ENCODE measurements at regions not wholly inside any gene's neighbourhood (a gene's known extent, or its start where the extent isn't known, plus 50 kb on each side); places are given as distances from the start of the nearest gene placed in this dataset.

DNA sequence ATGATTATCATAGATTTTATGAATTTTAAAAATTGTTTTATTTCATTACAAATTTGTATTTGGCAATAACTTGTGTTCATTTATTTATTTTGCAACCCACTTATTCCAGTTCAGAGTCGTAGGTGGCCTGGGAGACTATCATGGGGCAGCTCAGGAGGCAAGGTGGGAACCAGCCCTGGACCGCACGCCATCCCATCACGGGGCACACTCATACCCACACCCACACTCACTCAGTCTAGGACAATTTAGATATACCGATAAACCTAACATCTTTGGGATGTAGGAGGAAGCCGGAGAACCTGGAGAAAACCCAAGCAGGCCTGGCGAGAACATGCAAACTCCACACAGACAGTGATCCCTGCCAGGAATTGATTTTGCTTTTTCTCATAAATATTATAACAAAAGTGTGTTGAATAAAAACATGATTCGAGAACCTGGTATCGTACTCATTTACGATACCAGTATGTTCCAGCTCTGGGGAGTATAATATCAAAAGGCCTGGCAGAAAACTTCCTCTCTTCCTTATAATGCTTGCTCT, 205.3 kb downstream of the NFKBIZ start:
- Histone ChIP-seq H3K4me1 (peaks cover 4% of the 10 kb centered on the region; the same call in 1 of the 2 replicates), H3K36me3 (no peaks in the 10 kb centered on the region; the same call in 1 of the 2 replicates), H3K27ac (no peak overlapping the region), H3K27me3 (no peaks in the 10 kb centered on the region), H3K9me3 (replicated peaks) (no peaks in the 10 kb centered on the region; the same call in 1 of the 2 replicates), H3K4me3 (no peak overlapping the region)
- DNase-seq = no peak

DNA sequence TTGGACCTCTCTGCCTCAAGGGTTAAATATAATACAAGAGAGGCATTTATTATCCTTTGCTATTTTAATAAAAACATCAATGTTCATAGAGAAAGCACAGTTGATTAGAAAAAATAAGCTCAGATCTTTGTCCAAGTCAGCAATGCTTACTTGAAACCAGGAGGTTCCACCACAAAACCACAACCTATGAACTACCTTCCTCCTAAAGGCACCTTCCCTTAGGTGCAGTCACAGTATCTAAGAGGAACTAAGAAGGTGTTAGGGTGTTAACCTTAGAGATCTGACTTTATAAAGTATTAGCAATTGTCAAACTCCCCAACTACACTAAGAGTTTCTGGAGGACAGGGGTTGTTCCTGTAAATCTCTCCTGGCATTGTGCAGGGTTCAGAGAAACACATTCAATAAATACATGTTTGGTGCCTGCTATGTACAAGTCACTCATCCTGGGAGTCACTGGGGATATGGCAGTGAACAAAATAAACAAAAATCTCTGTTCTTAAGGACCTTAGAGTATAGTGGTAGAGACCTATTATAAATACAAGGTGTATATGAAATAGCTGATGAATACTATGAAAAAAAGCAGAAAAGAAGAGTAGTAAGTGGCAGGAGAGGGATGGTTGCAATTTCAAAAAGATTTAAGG, 208.6 kb downstream of the NFKBIZ start:
- Histone ChIP-seq H3K36me3 (no peaks in the 10 kb centered on the region; the same call in 1 of the 2 replicates), H3K4me1 (peaks cover 11% of the 10 kb centered on the region), H3K9me3 (replicated peaks) (no peaks in the 10 kb centered on the region), H3K4me3 (no peak overlapping the region), H3K27ac (no peak overlapping the region), H3K27me3 (no peaks in the 10 kb centered on the region)
- DNase-seq = no peak

DNA sequence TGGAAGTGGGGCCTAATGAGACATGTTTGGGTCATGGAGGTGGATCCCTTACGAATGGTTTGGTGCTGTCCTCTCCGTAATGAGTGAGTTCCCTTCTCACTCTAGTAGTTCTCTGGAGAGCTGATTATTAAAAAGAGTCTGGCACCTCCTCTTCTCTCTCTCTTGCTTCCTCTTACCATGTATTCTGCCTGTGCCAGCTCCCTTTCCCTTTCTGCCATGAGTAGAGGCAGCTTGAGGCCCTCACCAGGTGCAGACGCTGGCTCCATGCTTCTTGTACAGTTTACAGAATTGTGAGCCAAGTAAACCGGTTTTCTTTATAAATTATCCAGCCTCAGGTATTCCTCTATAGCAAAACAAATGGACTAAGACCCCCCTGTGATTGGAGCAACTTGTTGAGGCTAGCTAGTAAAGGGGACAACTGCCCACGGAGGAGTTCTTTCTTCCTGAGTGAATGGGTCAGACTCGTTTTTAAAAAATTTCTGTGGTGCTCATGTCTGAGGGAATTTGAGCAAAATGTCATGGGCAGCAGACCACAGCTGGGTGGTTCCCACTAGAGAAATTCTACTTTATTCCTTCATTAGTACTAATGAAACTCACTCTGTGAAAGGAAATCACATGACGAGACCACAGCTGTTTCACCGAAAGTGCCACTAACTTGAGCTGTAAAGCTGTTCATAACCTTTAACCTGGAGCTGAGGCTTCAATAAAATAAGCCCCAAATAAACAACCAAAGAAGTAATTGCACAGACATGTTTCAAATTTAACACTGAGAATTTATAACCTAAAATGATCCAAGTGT, 210.0 kb downstream of the NFKBIZ start:
- H3K4me3 ChIP-seq = no peak overlapping the region
- no peaks in the 10 kb centered on the region for H3K27me3 ChIP-seq
- no peaks in the 10 kb centered on the region for H3K36me3 ChIP-seq
- no peak overlapping the region for H3K27ac ChIP-seq
- no peaks in the 10 kb centered on the region for H3K9me3 ChIP-seq (replicated peaks)
- peaks cover 11% of the 10 kb centered on the region for H3K4me1 ChIP-seq
- DNase-seq = peak in 1 of 2 experiments; percentile 19

DNA sequence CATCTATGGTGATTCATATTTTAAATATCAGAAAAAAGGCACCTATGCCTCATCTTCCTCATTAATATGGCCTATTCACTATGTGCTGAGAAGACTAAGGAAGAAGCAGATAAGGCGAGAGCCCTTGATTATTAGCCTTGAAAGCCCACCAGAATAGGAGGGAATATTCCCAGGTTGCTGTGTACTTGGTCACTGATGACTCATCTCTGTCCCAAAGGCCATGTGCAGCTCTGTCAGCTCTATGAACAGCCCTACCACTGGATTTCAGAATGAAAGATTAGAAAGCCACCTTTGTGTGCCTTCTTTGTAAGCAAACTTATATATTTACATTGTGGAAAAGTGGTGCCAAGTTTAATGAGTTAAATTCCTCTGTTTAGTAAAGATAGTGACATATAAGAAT, 211.5 kb downstream of the NFKBIZ start:
- H3K27me3 ChIP-seq = no peaks in the 10 kb centered on the region
- no peak overlapping the region for H3K4me3 ChIP-seq
- H3K9me3 ChIP-seq (replicated peaks) = no peaks in the 10 kb centered on the region
- no peaks in the 10 kb centered on the region for H3K36me3 ChIP-seq
- DNase-seq = peak; percentile 19 to 62
- H3K4me1 ChIP-seq = peaks cover 11% of the 10 kb centered on the region
- H3K27ac ChIP-seq = no peak overlapping the region

DNA sequence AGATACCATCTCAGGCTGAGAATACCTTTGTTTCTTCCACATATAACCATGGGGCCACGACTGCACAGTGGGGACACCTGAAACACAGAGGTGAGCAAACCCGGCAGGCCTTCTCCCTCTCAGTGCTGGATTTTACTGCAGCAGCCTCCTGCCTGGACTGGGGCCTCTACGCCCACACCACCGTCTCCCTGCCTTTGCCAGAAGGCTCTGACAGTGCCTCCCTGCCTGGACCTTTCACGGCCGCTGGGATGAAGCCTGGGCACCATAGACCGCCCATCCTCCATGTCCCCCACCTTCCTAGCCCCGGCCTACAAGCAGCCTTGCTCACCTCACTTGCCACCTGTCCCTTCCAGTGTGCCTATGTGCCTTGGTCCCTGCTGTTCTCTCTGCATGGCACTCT, 214.3 kb downstream of the NFKBIZ start:
- H3K4me1 ChIP-seq = peaks cover 11% of the 10 kb centered on the region
- no peaks in the 10 kb centered on the region for H3K27me3 ChIP-seq
- no peak for DNase-seq
- no peak overlapping the region for H3K4me3 ChIP-seq
- H3K36me3 ChIP-seq = no peaks in the 10 kb centered on the region
- H3K27ac ChIP-seq = no peak overlapping the region
- no peaks in the 10 kb centered on the region for H3K9me3 ChIP-seq (replicated peaks)

DNA sequence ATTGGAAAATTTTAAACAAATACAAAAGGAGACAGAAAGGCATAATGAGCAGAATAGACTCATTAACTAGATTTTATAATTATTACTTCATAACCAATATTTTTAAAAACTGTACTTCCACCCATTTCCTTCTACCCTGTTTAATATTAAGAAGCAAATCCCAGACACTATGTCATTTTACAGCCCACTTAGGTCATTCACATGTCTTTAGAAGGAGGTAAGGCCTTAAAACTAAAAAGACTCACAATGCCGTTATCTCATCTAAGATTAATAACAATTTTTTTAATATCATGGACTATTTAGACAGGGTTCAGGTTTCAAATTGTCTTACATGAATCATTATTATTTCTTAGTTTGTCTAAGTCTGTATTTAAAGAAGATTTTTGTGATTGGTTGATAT, 217.2 kb downstream of the NFKBIZ start:
- H3K27ac ChIP-seq = no peak overlapping the region
- H3K4me3 ChIP-seq = no peak overlapping the region
- H3K36me3 ChIP-seq = no peaks in the 10 kb centered on the region
- DNase-seq = no peak
- no peaks in the 10 kb centered on the region for H3K27me3 ChIP-seq
- no peaks in the 10 kb centered on the region for H3K4me1 ChIP-seq
- H3K9me3 ChIP-seq (replicated peaks) = peaks cover 7% of the 10 kb centered on the region; the same call in 1 of the 2 replicates

DNA sequence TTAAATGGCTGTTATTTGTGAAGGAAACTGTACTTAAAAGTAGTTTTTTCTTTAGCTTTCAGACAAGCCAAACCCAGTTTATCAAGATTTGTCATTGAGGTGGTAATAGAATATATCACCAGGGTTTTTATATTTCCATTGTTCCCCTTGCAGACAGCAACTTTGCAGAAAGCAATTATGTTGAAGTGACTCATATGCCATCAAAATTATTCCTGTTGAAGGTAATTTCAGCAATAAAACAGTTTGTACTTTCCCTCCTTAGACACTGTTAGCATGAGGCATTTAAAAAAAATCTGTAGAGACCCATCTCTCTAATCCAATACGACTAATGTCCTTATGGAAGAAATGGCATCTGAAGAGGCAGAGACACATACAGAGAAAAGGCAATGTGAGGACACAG, 219.0 kb downstream of the NFKBIZ start:
- no peak for DNase-seq
- no peaks in the 10 kb centered on the region for H3K4me1 ChIP-seq
- H3K27me3 ChIP-seq = no peaks in the 10 kb centered on the region
- H3K4me3 ChIP-seq = no peak overlapping the region
- no peaks in the 10 kb centered on the region for H3K36me3 ChIP-seq
- peaks cover 7% of the 10 kb centered on the region; the same call in 1 of the 2 replicates for H3K9me3 ChIP-seq (replicated peaks)
- no peak overlapping the region for H3K27ac ChIP-seq

DNA sequence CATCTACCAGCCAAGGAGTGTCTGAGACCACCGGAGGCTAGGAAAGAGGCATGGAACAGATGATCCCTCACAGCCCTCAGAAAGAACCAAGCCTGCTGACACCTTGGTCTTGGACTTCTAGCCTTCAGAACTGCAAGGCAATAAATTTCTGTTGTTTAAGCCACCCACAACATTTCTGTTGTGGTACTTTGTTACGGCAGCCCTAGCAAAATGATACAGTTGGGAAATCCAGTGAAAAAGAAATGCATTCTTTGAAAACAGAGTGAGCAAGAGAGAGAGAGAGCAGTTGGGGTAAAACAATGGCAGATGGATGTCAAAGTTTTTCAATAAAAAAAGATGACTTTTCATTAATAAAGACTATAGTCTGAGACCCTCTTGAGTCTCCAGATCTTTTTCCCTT, 219.4 kb downstream of the NFKBIZ start:
- no peak for DNase-seq
- no peak overlapping the region for H3K4me3 ChIP-seq
- H3K4me1 ChIP-seq = no peaks in the 10 kb centered on the region
- H3K9me3 ChIP-seq (replicated peaks) = peaks cover 7% of the 10 kb centered on the region; the same call in 1 of the 2 replicates
- no peak overlapping the region for H3K27ac ChIP-seq
- no peaks in the 10 kb centered on the region for H3K27me3 ChIP-seq
- no peaks in the 10 kb centered on the region for H3K36me3 ChIP-seq

DNA sequence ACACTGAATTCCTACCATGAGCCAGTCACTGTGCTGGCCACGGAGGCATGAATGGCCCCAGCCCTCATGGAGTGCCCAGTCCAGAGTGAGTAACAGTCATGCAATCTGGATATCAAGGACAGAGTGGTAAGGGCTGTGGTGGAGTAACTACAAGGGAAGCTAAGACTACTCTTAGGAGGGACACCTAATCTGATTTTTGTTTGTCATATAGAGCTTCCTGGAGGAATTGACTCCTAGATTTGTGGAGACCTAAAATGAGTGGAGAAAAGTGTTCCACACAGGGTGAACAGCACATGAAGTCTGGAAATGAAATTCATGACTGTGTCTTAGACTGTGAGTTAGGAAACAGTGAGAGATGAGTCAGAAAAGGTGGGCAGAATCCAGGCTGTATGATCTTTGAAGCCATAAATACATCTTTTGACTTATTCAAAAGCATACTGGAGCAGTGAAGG, 219.9 kb downstream of the NFKBIZ start:
- H3K27ac ChIP-seq = no peak overlapping the region
- no peaks in the 10 kb centered on the region for H3K36me3 ChIP-seq
- no peaks in the 10 kb centered on the region for H3K27me3 ChIP-seq
- peaks cover 7% of the 10 kb centered on the region; the same call in 1 of the 2 replicates for H3K9me3 ChIP-seq (replicated peaks)
- H3K4me1 ChIP-seq = peaks cover 2% of the 10 kb centered on the region
- no peak overlapping the region for H3K4me3 ChIP-seq
- DNase-seq = no peak

DNA sequence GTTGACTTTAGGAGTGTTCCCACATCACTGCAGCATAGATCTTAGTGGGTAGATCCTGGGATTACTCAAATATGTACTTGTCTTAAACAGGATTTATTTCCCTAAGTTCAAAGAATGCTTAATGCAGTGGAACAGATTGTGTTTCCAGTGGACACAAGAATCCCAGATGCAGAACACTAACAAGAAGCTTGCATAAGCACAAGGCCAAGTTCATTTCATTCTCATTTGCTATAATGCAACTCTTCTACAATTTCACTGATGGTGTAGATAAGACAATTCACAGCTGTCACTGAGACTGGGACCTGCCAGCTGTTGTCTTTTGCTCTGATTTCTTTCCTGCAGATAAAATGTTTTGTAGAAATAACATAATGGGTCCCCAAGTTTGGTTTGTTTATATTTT, 225.6 kb downstream of the NFKBIZ start:
- Histone ChIP-seq H3K4me1 (peaks cover 17% of the 10 kb centered on the region), H3K27ac (peak overlapping the region; percentile 30), H3K4me3 (no peak overlapping the region), H3K36me3 (no peaks in the 10 kb centered on the region), H3K9me3 (replicated peaks) (peaks cover 7% of the 10 kb centered on the region; the same call in 1 of the 2 replicates), H3K27me3 (no peaks in the 10 kb centered on the region)
- peak; percentile 69 to 97 for DNase-seq

DNA sequence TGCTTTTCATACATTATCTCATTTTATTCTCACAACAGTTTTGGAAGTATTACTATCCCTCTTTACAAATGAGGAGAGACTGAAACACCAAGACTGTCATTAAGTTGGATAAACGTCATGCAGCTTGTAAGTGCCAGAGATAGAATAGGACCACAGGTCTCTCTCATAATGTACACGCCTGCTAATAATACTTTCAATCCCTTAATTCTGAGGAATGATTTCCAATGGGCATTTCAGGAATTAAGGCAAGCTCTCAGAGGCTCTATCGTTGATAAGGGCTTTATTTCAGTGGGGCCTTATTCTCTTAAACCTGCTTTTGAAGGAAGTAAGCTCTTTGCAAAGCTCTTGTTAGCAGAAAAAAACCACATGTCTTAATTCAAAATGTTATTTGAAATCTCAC, 229.1 kb downstream of the NFKBIZ start:
- Histone ChIP-seq H3K4me3 (no peak overlapping the region), H3K27ac (no peak overlapping the region), H3K4me1 (peaks cover 17% of the 10 kb centered on the region), H3K9me3 (replicated peaks) (no peaks in the 10 kb centered on the region), H3K36me3 (no peaks in the 10 kb centered on the region), H3K27me3 (no peaks in the 10 kb centered on the region)
- no peak for DNase-seq

DNA sequence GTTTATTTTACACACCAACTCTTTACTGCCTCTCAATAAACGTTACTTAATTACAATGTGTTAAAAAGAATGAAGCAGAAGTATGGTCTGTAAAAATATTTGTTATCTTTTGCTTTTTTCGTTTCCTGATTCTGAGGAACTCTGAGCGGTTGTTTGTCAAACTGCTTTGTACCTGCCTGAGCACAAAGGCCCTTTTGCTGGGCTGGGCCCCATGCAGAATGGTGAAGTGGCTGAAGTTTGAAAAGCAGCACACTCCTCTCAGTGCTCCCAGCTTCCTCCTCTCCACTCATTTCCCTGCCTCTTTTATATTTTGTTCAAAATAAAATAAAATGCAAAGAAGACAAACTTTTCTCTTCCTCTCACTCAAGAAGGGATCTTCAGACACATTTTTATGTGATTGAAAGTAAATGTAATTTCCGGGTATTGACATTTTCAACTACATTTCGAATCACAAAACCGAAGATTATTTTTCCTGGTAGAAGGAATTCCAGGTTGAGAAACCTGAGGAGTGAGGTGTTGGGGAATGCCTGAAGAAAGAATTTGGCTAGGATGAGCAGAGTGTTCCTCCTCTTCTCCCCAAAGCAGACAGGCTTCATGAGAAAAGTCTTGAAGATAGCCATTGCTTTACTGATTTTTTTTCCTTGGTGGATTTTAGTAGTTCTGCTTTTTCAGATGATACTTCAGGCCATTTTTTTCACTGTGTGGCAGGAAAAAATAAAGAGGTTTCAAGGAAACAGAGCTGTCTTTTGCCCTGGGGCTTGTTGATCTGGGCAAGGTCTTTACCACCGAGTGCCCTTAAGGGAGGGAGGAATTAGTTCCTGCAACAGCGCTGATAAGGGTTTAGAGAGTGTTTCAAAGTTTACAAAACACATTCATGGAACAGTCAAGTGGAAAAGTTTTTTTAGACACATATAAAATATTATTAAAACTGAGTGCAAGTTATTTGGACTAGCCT, 229.8 kb downstream of the NFKBIZ start:
- H3K27me3 ChIP-seq = no peaks in the 10 kb centered on the region
- H3K4me1 ChIP-seq = peaks cover 16% of the 10 kb centered on the region
- no peak overlapping the region for H3K4me3 ChIP-seq

DNA sequence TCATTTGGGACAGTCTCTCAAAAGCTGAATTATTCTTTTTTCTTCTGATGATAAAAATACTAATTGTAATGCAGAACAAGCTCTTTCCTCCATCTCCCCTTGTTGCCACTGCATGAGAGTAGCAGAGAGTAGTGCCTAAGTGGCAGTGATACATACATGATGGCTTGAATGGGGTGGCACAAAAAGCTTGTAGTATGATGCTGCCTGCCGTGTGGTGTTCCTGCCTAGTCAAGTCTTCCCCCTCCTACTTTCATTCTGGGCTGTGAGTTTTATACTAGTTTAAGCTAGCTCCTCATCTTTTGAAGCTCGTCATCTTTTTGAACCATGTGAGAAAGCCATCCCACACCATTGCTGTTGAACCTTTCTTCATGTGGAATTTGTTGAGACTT, 230.5 kb downstream of the NFKBIZ start:
- Histone ChIP-seq H3K9me3 (replicated peaks) (no peaks in the 10 kb centered on the region), H3K27ac (no peak overlapping the region)

More for the DNA sequence above, 229.8 kb downstream of the NFKBIZ start:
- H3K36me3 ChIP-seq = no peaks in the 10 kb centered on the region
- no peak overlapping the region for H3K27ac ChIP-seq
- H3K9me3 ChIP-seq (replicated peaks) = no peaks in the 10 kb centered on the region
- DNase-seq = no peak

DNA sequence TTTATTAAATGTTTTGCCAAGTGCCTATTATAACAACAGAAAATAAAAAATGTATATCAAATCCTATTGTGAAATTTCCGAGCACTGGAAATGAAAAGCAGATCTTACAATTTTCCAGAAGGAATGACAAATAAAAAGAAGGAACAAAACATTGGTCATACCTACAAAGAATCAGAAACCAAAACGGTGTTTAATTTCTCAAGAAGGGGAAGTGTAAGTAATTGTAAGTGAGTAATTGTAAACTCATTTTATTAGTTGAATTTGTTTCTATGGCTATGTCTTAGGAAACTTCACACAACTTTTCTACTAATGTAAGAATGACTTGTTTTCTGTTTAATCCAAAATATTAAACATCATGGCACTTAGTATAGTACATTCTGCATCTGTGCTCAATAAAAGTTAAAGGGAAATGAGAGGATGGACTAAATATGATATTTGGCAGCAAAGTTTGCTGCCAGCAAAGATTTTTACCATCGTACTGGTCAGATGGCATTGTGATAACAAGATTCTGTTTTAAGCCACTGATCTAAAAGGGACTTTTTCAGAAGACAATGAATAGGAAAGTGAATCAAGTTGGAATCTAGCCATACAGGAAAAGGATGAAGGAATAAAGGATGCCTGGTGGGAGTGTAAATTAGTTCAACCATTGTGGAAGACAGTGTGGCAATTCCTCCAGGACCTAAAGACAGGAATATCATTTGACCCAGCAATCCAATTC, 232.4 kb downstream of the NFKBIZ start:
- no peaks in the 10 kb centered on the region for H3K27me3 ChIP-seq
- H3K4me1 ChIP-seq = no peaks in the 10 kb centered on the region
- no peak for DNase-seq
- no peaks in the 10 kb centered on the region for H3K9me3 ChIP-seq (replicated peaks)
- no peaks in the 10 kb centered on the region for H3K36me3 ChIP-seq
- no peak overlapping the region for H3K4me3 ChIP-seq
- H3K27ac ChIP-seq = no peak overlapping the region

More for the DNA sequence above, 230.5 kb downstream of the NFKBIZ start:
- Histone ChIP-seq H3K27me3 (no peaks in the 10 kb centered on the region), H3K36me3 (no peaks in the 10 kb centered on the region), H3K4me3 (no peak overlapping the region), H3K4me1 (peaks cover 9% of the 10 kb centered on the region)
- no peak for DNase-seq
